HL-60 (cell line): ENCODE measurements at regions not wholly inside any gene's neighbourhood (a gene's known extent, or its start where the extent isn't known, plus 50 kb on each side); places are given as distances from the start of the nearest gene placed in this dataset.

Source experiments
- DNase-seq, 2 experiments: peaks; one replicate each; pipeline ENCODE4 v3.0.0-alpha.2; 2010 to 2020; ENCODE audit warnings: low read depth in 1 of 2, low spot score in 1 of 2
- H3K27ac ChIP-seq: fragments of 250-450 bp; sonication (Bioruptor Pico); replicated peaks from 2 replicates; pipeline ENCODE4 v1.5.1; 2020; ENCODE audit warnings: mild to moderate bottlenecking, moderate library complexity
- H3K27me3 ChIP-seq: fragments of 250-450 bp; sonication (Bioruptor Pico); 2 replicates; pipeline ENCODE4 v1.5.1; 2021; ENCODE audit warnings: mild to moderate bottlenecking, moderate library complexity; ENCODE audit not compliant: insufficient read depth, poor library complexity, severe bottlenecking
- H3K4me3 ChIP-seq: replicated peaks from 2 replicates; pipeline ENCODE4 v1.5.1; 2011; ENCODE audit warnings: mild to moderate bottlenecking, control low read depth, low read length; ENCODE audit not compliant: insufficient read depth
- GABPA ChIP-seq: IDR thresholded peaks from 2 replicates; pipeline ENCODE4 v1.6.1; 2012; ENCODE audit warnings: low read depth
- POLR2AphosphoS5 ChIP-seq: IDR thresholded peaks from 2 replicates; pipeline ENCODE4 v1.6.1; 2012; ENCODE audit warnings: low read depth
- REST ChIP-seq: IDR thresholded peaks from 2 replicates; pipeline ENCODE4 v1.6.1; 2012; ENCODE audit warnings: low read depth; ENCODE audit not compliant: insufficient replicate concordance
- SPI1 ChIP-seq: IDR thresholded peaks from 2 replicates; pipeline ENCODE4 v1.6.1; 2012; ENCODE audit warnings: low read depth, mild to moderate bottlenecking, borderline replicate concordance
- TF ChIP-seq, protein P1 (sequence below): IDR thresholded peaks from one replicate; pipeline ENCODE4 v1.5.1; 2011; ENCODE audit warnings: low read length, control low read depth, inconsistent platforms; ENCODE audit not compliant: insufficient read depth

- H3K27ac ChIP-seq: no peak overlapping the region
- DNase-seq: no peak
- no peak for TF ChIP-seq GABPA
- TF ChIP-seq REST: no peak
- no peak for TF ChIP-seq POLR2AphosphoS5
- TF ChIP-seq, protein P1, sequence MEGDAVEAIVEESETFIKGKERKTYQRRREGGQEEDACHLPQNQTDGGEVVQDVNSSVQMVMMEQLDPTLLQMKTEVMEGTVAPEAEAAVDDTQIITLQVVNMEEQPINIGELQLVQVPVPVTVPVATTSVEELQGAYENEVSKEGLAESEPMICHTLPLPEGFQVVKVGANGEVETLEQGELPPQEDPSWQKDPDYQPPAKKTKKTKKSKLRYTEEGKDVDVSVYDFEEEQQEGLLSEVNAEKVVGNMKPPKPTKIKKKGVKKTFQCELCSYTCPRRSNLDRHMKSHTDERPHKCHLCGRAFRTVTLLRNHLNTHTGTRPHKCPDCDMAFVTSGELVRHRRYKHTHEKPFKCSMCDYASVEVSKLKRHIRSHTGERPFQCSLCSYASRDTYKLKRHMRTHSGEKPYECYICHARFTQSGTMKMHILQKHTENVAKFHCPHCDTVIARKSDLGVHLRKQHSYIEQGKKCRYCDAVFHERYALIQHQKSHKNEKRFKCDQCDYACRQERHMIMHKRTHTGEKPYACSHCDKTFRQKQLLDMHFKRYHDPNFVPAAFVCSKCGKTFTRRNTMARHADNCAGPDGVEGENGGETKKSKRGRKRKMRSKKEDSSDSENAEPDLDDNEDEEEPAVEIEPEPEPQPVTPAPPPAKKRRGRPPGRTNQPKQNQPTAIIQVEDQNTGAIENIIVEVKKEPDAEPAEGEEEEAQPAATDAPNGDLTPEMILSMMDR: no peak
- TF ChIP-seq SPI1: no peak
- no peaks in the 10 kb centered on the region for H3K27me3 ChIP-seq
- H3K4me3 ChIP-seq: no peak overlapping the region
These were observed 156.1 kb upstream of the SPEF2 start for GRCh38 chr5:35461530-35461929.

DNA sequence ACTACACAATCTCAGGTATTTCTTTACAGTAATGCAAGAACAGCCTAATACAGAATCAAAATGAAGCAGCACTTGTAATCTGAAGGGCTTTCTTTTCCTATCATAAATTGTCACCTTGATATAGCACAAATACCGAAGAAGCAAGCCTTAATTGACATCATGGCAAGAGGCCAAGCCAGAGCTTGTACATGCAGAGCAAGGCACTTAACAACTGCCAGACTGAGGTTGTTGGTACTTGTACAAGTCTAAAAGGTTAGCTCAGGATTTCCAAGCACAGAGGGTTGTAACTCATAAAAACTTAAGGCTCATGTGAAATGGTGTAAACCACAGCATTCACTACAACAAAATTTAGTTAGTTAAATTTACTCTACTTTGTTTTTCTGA is 158.8 kb upstream of the SPEF2 start:
- DNase-seq: no peak
- no peak for TF ChIP-seq GABPA
- no peak for TF ChIP-seq SPI1
- TF ChIP-seq, protein P1: no peak
- no peak for TF ChIP-seq REST
- TF ChIP-seq POLR2AphosphoS5: no peak

DNA sequence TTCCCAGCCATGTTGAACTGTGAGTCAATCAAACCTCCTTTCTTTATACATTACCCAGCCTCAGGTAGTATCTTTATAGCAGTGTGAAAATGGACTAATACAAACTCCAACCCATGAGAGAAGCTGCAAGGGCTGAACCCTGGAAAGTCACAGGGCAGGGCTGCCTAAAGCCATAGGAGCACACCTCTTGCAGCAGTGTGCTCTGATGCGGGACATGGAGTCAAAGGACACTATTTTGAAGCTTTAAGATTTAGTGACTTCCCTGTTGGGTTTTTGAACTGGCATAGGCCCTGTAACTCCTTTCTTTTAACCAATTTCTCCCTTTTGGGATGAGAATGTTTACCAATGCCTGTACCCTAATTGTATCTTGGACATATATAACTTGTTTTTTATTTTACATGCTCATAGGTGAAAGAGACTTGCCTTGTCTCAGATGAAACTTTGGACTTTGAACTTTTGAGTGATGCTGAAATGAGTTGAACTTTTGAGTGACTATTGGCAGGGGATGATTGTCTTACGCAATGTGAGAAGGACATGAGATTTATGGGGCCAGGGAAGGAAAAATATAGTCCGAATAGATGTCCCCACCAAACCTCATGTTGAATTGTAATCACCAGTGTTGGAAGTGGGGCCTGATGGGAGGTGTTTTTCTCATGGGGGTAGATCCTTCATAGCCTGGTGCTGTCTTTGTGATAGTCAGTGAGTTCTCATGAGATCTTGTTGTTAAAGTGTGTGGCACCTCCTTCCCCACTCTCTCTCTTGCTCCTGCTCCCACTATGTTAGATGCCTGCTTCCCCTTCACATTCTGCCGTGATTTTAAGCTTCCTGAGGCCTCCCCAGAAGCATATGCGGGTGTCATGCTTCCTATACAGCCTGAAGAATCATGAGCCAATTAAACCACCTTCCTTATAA is 159.5 kb upstream of the SPEF2 start:
- Histone ChIP-seq H3K27me3 (no peaks in the 10 kb centered on the region), H3K27ac (no peak overlapping the region), H3K4me3 (no peak overlapping the region)
- no peak for TF ChIP-seq POLR2AphosphoS5
- no peak for TF ChIP-seq SPI1
- TF ChIP-seq, protein P1: no peak
- TF ChIP-seq GABPA: no peak
- DNase-seq: no peak

More for the DNA sequence above, 158.8 kb upstream of the SPEF2 start:
- Histone ChIP-seq H3K27ac (no peak overlapping the region), H3K27me3 (no peaks in the 10 kb centered on the region), H3K4me3 (no peak overlapping the region)
